GM18951 (cell line): ENCODE measurements at regions not wholly inside any gene's neighbourhood (a gene's known extent, or its start where the extent isn't known, plus 50 kb on each side); places are given as distances from the start of the nearest gene placed in this dataset.

Source experiments
- POLR2A ChIP-seq: IDR thresholded peaks from 4 replicates; pipeline ENCODE4 v1.6.1; 2011; ENCODE audit warnings: mild to moderate bottlenecking; ENCODE audit not compliant: insufficient read length, insufficient read depth; ENCODE audit errors: extremely low read depth
- in situ Hi-C: fragments of 300-500 bp; cut with MboI; formaldehyde crosslinking; loops from one replicate; pipeline ENCODE4 v1.12.0; 2022; ENCODE audit warnings: low sequenced_read_pairs, mixed read lengths, inconsistent platforms; ENCODE audit not compliant: unreplicated experiment

- in situ Hi-C loops: no loop called here
- no peak for TF ChIP-seq POLR2A
Observed at GRCh38 chr3:104648823-104649222, 717.9 kb upstream of the ALCAM start.

- in situ Hi-C loops: no loop called here
- TF ChIP-seq POLR2A: no peak
Observed at GRCh38 chr3:104669083-104669482, 697.6 kb upstream of the ALCAM start.

GRCh38 chr3:104672331-104672730, 694.4 kb upstream of the ALCAM start:
- TF ChIP-seq POLR2A: no peak
- in situ Hi-C loops: no loop called here

- no peak for TF ChIP-seq POLR2A
- in situ Hi-C loops: no loop called here
Observed at GRCh38 chr3:104673981-104674380, 692.7 kb upstream of the ALCAM start.

GRCh38 chr3:104676241-104676640, 690.5 kb upstream of the ALCAM start:
- no peak for TF ChIP-seq POLR2A
- in situ Hi-C loops: no loop called here

- in situ Hi-C loops: no loop called here
- no peak for TF ChIP-seq POLR2A
Observed at GRCh38 chr3:104677932-104678331, 688.8 kb upstream of the ALCAM start.

GRCh38 chr3:104685492-104685891, 681.2 kb upstream of the ALCAM start:
- in situ Hi-C loops: no loop called here
- no peak for TF ChIP-seq POLR2A

GRCh38 chr3:104687362-104687761, 679.3 kb upstream of the ALCAM start:
- TF ChIP-seq POLR2A: no peak
- in situ Hi-C loops: no loop called here

GRCh38 chr3:104696470-104696869, 670.2 kb upstream of the ALCAM start:
- in situ Hi-C loops: no loop called here
- no peak for TF ChIP-seq POLR2A

- in situ Hi-C loops: no loop called here
- no peak for TF ChIP-seq POLR2A
Observed at GRCh38 chr3:104711406-104711805, 655.3 kb upstream of the ALCAM start.

- in situ Hi-C loops: no loop called here
- no peak for TF ChIP-seq POLR2A
Observed at GRCh38 chr3:104715972-104716371, 650.7 kb upstream of the ALCAM start.

GRCh38 chr3:104717828-104718196, 648.9 kb upstream of the ALCAM start:
- in situ Hi-C loops: no loop called here
- TF ChIP-seq POLR2A: no peak

- in situ Hi-C loops: no loop called here
- no peak for TF ChIP-seq POLR2A
Observed at GRCh38 chr3:104723000-104723399, 643.7 kb upstream of the ALCAM start.

- TF ChIP-seq POLR2A: no peak
- in situ Hi-C loops: no loop called here
Observed at GRCh38 chr3:104731074-104731473, 635.6 kb upstream of the ALCAM start.

- no peak for TF ChIP-seq POLR2A
- in situ Hi-C loops: no loop called here
Observed at GRCh38 chr3:104734627-104735026, 632.1 kb upstream of the ALCAM start.

- TF ChIP-seq POLR2A: no peak
- in situ Hi-C loops: no loop called here
Observed at GRCh38 chr3:104735691-104736090, 631.0 kb upstream of the ALCAM start.

GRCh38 chr3:104738271-104738670, 628.4 kb upstream of the ALCAM start:
- no peak for TF ChIP-seq POLR2A
- in situ Hi-C loops: no loop called here
